Parathyroid adenoma (tissue), 2 donors: ENCODE measurements at regions not wholly inside any gene's neighbourhood (a gene's known extent, or its start where the extent isn't known, plus 50 kb on each side); places are given as distances from the start of the nearest gene placed in this dataset.

Source experiments
- H2AFZ ChIP-seq: fragments of 300-600 bp; sonication (generic); one replicate; pipeline ENCODE4 v1.7.0; 2017; ENCODE audit warnings: antibody characterized with exemption, mild to moderate bottlenecking
- H3K27ac ChIP-seq: fragments of 300-600 bp; sonication (generic); one replicate; pipeline ENCODE4 v1.7.0; 2017
- H3K27me3 ChIP-seq: fragments of 300-600 bp; sonication (generic); one replicate; pipeline ENCODE4 v1.7.0; 2017; ENCODE audit warnings: low read length; ENCODE audit not compliant: control insufficient read depth, insufficient read depth
- H3K36me3 ChIP-seq: fragments of 300-600 bp; sonication (generic); one replicate; pipeline ENCODE4 v1.7.0; 2017; ENCODE audit warnings: low read length; ENCODE audit not compliant: control insufficient read depth, insufficient read depth
- H3K4me1 ChIP-seq: fragments of 300-600 bp; sonication (generic); one replicate; pipeline ENCODE4 v1.7.0; 2017; ENCODE audit warnings: control low read depth
- H3K4me2 ChIP-seq: fragments of 300-600 bp; sonication (generic); one replicate; pipeline ENCODE4 v1.7.0; 2017; ENCODE audit warnings: low read length
- H3K4me3 ChIP-seq: fragments of 300-600 bp; sonication (generic); one replicate; pipeline ENCODE4 v1.7.0; 2017; ENCODE audit warnings: low read depth, low read length
- H3K79me2 ChIP-seq: fragments of 300-600 bp; sonication (generic); one replicate; pipeline ENCODE4 v1.7.0; 2017; ENCODE audit warnings: control low read depth
- H3K9ac ChIP-seq: fragments of 300-600 bp; sonication (generic); one replicate; pipeline ENCODE4 v1.7.0; 2017; ENCODE audit warnings: mild to moderate bottlenecking
- H3K9me3 ChIP-seq: fragments of 300-600 bp; sonication (generic); one replicate; pipeline ENCODE4 v1.7.0; 2017; ENCODE audit warnings: low read length; ENCODE audit not compliant: control insufficient read depth
- CTCF ChIP-seq: fragments of 300-600 bp; sonication (generic); IDR thresholded peaks from one replicate; pipeline ENCODE4 v1.7.0; 2017; ENCODE audit warnings: antibody characterized with exemption, mild to moderate bottlenecking
- donor health status: primary hyperparathyroidism.

GRCh38 chr2:878245-878930 is 72.3 kb upstream of the SNTG2 start:
- Histone ChIP-seq H3K9me3 (no peaks in the 10 kb centered on the region), H3K79me2 (no peaks in the 10 kb centered on the region), H3K4me3 (no peak overlapping the region), H3K9ac (no peak overlapping the region), H2AFZ (no peak overlapping the region), H3K27ac (no peak overlapping the region), H3K27me3 (no peaks in the 10 kb centered on the region), H3K4me2 (no peak overlapping the region), H3K4me1 (no peaks in the 10 kb centered on the region), H3K36me3 (no peaks in the 10 kb centered on the region)
- no peak for TF ChIP-seq CTCF

DNA sequence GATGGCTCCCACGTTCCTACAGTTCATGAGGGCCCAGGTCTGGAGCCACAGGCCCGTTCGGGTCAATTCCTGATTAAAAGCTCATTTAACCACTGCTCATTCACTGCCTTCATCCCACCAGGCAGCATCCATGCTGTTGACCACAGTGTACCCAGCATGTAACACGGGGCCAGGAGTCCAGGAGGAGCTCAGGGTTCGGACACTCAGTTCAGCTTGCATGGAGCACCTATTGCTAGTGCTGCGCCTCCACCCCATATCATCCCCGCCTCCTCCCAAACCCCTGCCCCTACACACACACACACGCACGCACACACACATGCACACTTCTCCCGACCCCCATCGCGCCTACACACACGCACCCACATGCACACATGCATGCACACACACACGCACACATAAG is 72.9 kb upstream of the SNTG2 start:
- no peaks in the 10 kb centered on the region for H3K27me3 ChIP-seq
- no peaks in the 10 kb centered on the region for H3K79me2 ChIP-seq
- no peak overlapping the region for H2AFZ ChIP-seq
- no peak overlapping the region for H3K9ac ChIP-seq
- no peaks in the 10 kb centered on the region for H3K9me3 ChIP-seq
- no peaks in the 10 kb centered on the region for H3K36me3 ChIP-seq
- H3K4me1 ChIP-seq: no peaks in the 10 kb centered on the region
- TF ChIP-seq CTCF: no peak
- H3K4me3 ChIP-seq: no peak overlapping the region
- no peak overlapping the region for H3K4me2 ChIP-seq
- H3K27ac ChIP-seq: no peak overlapping the region

- Histone ChIP-seq H3K9ac (no peak overlapping the region), H3K36me3 (no peaks in the 10 kb centered on the region), H3K27ac (no peak overlapping the region), H3K4me2 (no peak overlapping the region), H3K4me1 (no peaks in the 10 kb centered on the region), H3K9me3 (no peaks in the 10 kb centered on the region), H3K27me3 (no peaks in the 10 kb centered on the region), H3K79me2 (no peaks in the 10 kb centered on the region), H2AFZ (no peak overlapping the region), H3K4me3 (no peak overlapping the region)
- no peak for TF ChIP-seq CTCF
Observed at GRCh38 chr2:875687-876615, 74.7 kb upstream of the SNTG2 start.

DNA sequence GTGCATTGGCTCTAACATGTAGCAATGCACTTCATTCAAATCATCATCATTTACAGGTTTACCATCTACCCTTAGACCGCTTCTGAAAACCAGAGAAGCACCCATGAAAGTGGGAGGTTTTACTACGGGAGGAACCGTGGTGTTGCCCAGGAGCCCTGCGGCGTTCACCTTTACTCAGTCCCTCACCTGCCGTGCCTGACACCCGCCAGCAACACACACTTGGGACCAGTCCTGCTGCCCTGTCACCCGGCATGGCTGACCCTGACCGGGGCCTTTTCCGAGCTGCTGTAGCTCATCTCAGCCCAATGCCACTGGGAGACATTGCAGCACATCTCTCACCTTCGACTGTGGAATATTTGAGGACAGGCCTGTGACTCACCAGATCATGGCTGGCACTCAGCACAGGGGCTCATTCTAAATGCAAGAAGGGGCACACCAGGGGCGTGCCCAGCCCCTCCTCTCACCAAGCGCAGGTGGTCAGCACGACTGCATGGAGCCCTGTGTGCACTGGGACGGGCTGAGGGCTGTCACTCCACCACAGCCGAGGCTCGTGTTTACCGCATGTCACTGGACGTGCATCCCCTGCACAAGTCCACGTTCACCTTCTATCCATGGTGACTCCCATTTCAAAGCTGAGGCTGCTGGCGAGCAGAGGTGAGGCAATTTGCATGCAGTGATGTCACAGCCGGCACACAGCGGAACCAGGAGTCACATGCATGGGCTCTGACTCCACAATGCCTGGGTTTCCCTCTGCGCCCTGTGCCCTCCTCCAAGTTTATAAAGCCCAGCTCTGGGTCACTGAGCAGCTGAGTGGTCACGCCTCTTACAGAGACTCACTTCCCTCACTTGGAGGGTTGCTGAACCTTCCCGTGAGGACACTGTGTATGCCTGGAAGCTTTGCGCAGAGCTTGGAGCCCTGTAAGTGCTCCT is 76.7 kb upstream of the SNTG2 start:
- Histone ChIP-seq H3K27me3 (no peaks in the 10 kb centered on the region), H3K27ac (no peak overlapping the region), H3K4me2 (no peak overlapping the region), H3K9me3 (no peaks in the 10 kb centered on the region), H3K79me2 (no peaks in the 10 kb centered on the region), H3K4me1 (no peaks in the 10 kb centered on the region), H3K9ac (no peak overlapping the region), H3K36me3 (no peaks in the 10 kb centered on the region), H3K4me3 (no peak overlapping the region), H2AFZ (no peak overlapping the region)
- TF ChIP-seq CTCF: no peak
